DLD1 (cell line): ENCODE measurements at regions not wholly inside any gene's neighbourhood (a gene's known extent, or its start where the extent isn't known, plus 50 kb on each side); places are given as distances from the start of the nearest gene placed in this dataset.
"Not testable (repeated sequence)": the region's sequence is repeated elsewhere in the genome, so short reads cannot be mapped to it uniquely, and the experiment has no call there.

Experiments
- in situ Hi-C: cut with HindIII; loops from 2 replicates; pipeline ENCODE4 v1.10.0; 2017; ENCODE audit warnings: low sequenced_read_pairs

- in situ Hi-C loops, result no loop called here
Measured at GRCh38 chr14:86363047-86363446, 833.1 kb downstream of the FLRT2 start.

DNA sequence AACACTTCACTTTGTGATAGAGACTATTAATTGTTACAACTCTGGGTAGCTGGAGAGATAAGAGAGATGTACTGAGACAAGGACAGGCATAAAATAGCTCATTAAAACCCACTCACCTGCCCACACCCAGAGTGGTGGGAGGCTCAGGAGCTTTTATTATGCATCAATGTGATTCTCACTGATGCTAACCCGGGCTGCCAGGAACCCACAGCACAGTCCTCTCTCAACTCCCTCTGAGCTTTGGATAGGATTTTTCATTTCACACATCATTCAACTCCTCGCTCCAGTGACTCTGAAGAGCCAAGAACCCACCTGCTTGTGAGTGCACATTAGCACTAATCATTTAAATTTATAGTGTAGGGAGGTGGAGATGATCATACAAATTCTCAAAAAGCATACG is 827.9 kb downstream of the FLRT2 start:
- in situ Hi-C loops, result no loop called here

DNA sequence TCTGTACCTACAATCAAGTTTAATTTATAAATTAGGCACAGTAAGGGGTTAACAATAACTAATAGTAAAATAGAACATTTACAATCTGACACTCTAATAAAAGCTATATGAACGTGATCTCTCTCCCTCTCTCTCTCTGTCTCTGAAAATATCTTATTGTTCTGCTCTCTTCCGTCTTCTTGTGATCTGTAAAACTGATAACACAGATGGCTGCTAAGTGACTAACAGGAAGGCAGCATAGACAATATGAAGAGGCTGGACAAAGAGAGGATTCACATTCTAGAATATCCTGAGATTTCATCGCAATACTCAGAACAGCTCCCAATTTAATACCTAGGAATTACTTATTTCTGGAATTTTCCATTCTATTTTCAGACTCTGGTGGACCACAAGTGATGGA is 827.2 kb downstream of the FLRT2 start:
- in situ Hi-C loops, result no loop called here

GRCh38 chr14:86346818-86347384 is 817.0 kb downstream of the FLRT2 start:
- in situ Hi-C loops, result no loop called here

GRCh38 chr14:86334355-86334754 is 804.4 kb downstream of the FLRT2 start:
- in situ Hi-C loops, result no loop called here

GRCh38 chr14:86333493-86333892 is 803.5 kb downstream of the FLRT2 start:
- in situ Hi-C loops, result no loop called here

GRCh38 chr14:86331341-86331740 is 801.4 kb downstream of the FLRT2 start:
- in situ Hi-C loops, result no loop called here

DNA sequence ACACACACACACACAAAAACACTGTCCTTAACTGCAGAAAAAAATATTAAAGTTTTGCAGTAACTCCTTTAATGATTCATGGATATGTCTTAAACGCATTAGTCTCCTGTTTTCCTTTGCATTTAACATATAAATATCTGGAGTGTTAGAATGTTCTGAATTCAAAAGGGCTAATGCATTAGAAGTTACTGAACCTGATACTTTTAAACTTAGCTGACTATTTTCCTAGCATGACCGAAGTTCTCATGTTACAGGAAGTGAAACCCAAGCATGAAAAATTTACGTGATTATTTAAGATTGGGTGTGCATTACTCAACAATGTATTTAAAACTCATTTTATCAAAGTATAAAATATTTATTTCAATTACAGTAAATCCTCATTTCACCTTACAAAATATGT is 791.2 kb downstream of the FLRT2 start:
- in situ Hi-C loops, result no loop called here

DNA sequence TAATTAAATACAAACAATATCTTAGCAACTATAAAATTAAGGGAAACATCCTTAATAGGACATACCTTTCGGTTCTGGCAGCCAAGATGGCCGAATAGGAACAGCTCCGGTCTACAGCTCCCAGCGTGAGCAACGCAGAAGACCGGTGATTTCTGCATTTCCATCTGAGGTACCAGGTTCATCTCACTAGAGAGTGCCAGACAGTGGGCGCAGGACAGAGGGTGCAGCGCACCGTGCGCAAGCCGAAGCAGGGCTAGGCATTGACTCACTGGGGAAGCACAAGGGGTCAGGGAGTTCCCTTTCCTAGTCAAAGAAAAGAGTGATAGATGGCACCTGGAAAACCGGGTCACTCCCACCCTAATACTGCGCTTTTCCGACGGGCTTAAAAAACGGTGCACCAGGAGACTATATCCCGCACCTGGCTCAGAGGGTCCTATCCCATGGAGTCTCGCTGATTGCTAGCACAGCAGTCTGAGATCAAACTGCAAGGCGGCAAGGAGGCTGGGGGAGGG is 782.3 kb downstream of the FLRT2 start:
- in situ Hi-C loops, result not testable (repeated sequence)

GRCh38 chr14:86311151-86311550 is 781.2 kb downstream of the FLRT2 start:
- in situ Hi-C loops, result no loop called here

DNA sequence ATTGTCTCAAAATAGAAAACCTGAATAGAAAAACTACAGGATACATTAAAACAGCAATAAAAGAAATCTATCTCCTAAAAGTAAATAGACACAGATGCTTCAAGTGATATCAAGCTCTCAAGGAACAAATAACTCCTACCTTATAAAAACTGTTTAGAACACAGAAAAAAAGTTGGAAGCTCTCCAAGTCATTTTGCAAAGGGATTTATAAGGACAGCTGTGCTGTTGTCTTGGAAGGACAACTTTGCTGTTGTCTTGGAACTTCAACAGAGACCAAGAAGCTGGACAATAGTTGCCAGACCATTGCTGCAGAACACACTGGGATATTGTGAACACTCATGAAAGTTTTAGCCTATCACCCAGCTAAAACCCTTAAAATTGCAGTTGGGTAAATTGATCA is 780.7 kb downstream of the FLRT2 start:
- in situ Hi-C loops, result no loop called here

- in situ Hi-C loops, result no loop called here
Measured at GRCh38 chr14:86310148-86310547, 780.2 kb downstream of the FLRT2 start.

GRCh38 chr14:86305058-86305457 is 775.1 kb downstream of the FLRT2 start:
- in situ Hi-C loops, result no loop called here

- in situ Hi-C loops, result no loop called here
Measured at GRCh38 chr14:86299994-86300393, 770.0 kb downstream of the FLRT2 start.

- in situ Hi-C loops, result no loop called here
Measured at GRCh38 chr14:86296173-86296572, 766.2 kb downstream of the FLRT2 start.

DNA sequence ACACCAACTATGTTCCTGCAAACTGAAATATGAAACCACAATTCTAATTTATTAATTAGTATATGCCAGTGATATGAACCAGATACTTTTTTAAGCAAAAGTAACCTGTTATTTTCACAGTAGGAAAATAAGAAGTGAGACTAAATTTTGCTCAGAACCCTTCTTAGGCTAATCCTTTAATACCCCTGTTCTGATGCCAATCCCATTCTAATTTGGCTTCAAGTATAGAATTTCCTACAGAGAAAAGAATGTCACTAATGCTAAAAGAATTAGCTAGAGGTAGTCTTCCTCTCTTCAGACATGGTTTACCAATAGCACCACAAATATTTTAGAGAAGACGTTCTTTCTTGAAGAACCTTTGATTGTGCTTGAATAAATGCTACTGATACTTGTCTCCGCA is 758.4 kb downstream of the FLRT2 start:
- in situ Hi-C loops, result no loop called here

- in situ Hi-C loops, result no loop called here
Measured at GRCh38 chr14:86279405-86279804, 749.5 kb downstream of the FLRT2 start.

DNA sequence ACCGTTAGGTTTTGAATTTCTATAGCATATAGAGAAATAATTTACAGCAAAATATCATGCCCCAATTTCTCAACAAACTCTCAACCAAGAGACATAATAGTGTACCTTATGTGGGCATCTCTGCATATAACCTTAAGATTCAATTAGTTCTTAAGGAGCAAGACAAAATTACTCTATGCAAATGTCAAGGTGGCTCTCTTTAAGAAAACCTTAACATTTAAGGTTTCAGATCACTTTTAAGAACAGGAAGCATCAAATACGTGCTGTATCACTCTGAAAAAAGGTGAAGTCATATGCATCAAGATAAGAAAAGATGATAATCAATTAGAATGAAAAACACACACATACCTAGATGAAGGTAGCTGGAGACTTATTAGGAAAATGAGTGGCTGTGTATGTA is 728.0 kb downstream of the FLRT2 start:
- in situ Hi-C loops, result no loop called here

GRCh38 chr14:86243158-86243557 is 713.2 kb downstream of the FLRT2 start:
- in situ Hi-C loops, result no loop called here

GRCh38 chr14:86237733-86238132 is 707.8 kb downstream of the FLRT2 start:
- in situ Hi-C loops, result no loop called here

DNA sequence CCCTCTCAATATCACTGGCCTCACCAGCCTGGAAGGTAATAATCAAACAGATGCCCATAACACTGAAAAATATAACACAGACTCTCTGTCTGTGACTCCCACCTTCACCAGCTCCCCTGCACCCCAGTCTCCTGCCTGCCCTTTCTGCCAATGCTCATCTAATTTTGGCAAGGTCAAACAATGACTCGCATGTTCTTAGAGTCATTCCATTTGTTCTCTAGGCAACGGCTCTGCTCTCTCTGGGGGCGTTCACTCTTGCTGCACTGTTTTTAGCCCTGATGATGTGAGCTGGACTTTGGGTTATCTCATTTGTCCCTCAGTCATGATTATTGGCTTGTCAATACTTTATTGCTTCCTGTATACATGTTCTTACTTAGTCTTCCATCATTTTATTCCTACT is 691.8 kb downstream of the FLRT2 start:
- in situ Hi-C loops, result no loop called here

GRCh38 chr14:86221000-86221399 is 691.1 kb downstream of the FLRT2 start:
- in situ Hi-C loops, result no loop called here

DNA sequence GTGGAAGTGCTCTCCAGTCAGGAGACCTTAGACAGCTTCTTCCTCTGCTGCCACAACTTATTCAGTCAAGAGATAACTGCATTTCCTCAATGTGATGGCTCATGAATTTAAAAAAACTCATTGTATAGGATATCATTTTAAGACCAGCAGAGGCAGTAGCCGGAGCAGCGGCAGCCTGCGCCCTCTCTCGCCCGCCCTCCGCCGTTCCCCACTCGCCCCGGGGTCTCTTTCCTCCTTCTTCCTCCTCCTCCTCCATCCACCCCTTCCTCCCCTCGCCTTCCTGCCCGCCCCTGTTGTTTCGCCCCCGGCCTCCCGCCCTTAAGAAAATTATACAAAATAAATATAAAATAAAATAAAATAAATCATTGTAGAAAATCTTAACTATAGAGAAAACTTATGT is 687.6 kb downstream of the FLRT2 start:
- in situ Hi-C loops, result no loop called here
